Esophagus muscularis mucosa (tissue), 4 donors: ENCODE measurements at regions not wholly inside any gene's neighbourhood (a gene's known extent, or its start where the extent isn't known, plus 50 kb on each side); places are given as distances from the start of the nearest gene placed in this dataset.

Source experiments
- EP300 ChIP-seq: sonication (generic); formaldehyde crosslinking; IDR thresholded peaks from one replicate; pipeline ENCODE4 v1.6.1; 2017; ENCODE audit warnings: antibody characterized with exemption
- POLR2A ChIP-seq: fragments of 450-650 bp; IDR thresholded peaks from one replicate; pipeline ENCODE4 v1.6.1; 2017; ENCODE audit warnings: antibody characterized with exemption, moderate library complexity, mild to moderate bottlenecking, low read depth
- POLR2AphosphoS5 ChIP-seq, 2 donors: sonication (generic); formaldehyde crosslinking; IDR thresholded peaks; one replicate each; pipeline ENCODE4 v1.6.1; 2017; ENCODE audit warnings: antibody characterized with exemption in 2 of 2
- TF ChIP-seq, protein P1 (sequence below), 3 experiments: fragments of 200-600 bp in 2 of 3; fragments of 450-650 bp in 1 of 3; sonication (generic) in 2 of 3; IDR thresholded peaks; one replicate each; pipeline ENCODE4 v1.5.1; 2017 to 2019; ENCODE audit warnings: antibody characterized with exemption in 3 of 3, mild to moderate bottlenecking in 2 of 3, moderate library complexity in 1 of 3

DNA sequence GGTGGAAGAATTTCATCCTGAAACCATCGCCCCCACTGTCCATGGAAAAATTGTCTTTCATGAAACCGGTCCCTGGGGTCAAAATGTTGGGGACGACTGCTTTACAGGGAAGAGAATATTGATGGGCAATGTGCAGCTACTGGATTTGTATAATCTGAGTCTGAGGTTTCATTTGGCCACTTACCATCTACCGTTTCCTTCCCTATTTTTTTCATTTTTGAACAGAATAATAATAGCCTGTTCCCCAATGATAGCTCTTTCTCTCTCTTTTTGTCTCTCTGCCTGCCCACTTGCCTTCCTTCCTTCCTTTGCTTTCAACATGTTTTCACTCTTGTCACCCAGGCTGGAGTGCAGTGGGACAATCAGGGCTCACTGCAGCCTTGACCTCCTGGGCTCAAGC lies 78.3 kb upstream of the TLK1 start:
- TF ChIP-seq, protein P1, sequence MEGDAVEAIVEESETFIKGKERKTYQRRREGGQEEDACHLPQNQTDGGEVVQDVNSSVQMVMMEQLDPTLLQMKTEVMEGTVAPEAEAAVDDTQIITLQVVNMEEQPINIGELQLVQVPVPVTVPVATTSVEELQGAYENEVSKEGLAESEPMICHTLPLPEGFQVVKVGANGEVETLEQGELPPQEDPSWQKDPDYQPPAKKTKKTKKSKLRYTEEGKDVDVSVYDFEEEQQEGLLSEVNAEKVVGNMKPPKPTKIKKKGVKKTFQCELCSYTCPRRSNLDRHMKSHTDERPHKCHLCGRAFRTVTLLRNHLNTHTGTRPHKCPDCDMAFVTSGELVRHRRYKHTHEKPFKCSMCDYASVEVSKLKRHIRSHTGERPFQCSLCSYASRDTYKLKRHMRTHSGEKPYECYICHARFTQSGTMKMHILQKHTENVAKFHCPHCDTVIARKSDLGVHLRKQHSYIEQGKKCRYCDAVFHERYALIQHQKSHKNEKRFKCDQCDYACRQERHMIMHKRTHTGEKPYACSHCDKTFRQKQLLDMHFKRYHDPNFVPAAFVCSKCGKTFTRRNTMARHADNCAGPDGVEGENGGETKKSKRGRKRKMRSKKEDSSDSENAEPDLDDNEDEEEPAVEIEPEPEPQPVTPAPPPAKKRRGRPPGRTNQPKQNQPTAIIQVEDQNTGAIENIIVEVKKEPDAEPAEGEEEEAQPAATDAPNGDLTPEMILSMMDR (IDR thresholded peaks at IDR 0.05): no peak
- TF ChIP-seq POLR2A: no peak
- TF ChIP-seq POLR2AphosphoS5 (IDR thresholded peaks at IDR 0.05): no peak
- TF ChIP-seq EP300: no peak
